WTC11 (cell line): ENCODE measurements at regions not wholly inside any gene's neighbourhood (a gene's known extent, or its start where the extent isn't known, plus 50 kb on each side); places are given as distances from the start of the nearest gene placed in this dataset.

Experiments
- ELF4 ChIP-seq: sonication (generic); formaldehyde crosslinking; IDR thresholded peaks from 2 replicates; pipeline ENCODE4 v1.8.1; 2022; ENCODE audit warnings: low read depth, mild to moderate bottlenecking, moderate library complexity, missing genetic modification reagents
- NFYB ChIP-seq: sonication (generic); formaldehyde crosslinking; conservative IDR thresholded peaks from 2 replicates; pipeline ENCODE4 v1.8.0; 2022; ENCODE audit warnings: low read depth, missing genetic modification reagents

DNA sequence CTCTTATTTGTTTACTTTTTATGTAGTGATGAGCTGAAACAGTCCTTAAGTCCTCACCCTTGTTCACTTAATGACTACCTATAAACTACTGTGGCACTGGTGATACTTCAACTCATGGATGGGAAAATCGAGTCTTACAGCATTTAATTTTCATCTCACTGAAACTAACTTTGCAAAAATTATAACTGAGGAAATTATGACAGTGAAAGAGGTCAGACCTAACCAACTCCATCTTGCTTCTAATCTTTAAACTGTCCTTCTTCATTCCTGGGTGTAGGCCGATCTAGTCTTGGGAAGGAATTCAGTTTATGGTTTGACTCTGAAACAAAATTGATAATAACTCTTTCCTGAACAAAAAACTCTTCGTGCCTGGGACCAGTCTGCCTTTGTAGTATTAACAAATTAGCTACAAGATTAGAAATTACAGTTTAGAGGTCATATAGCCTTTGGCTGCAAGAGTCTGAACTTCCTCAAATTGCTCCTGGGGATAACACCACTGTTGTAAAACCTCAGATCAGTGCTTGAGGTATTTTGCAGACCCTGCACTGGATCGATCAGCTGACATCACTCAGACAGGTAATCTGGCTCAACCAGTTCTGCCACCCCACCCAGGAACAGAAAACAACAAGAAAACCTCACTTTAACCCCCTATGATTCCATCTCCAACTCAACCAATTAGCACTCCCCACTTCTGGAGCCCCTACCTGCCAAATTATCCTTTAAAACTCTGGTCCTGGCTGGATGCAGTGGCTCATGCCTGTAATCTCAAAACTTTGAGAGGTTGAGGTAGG, 995.7 kb upstream of the PRKX start:
- TF ChIP-seq NFYB (CRISPR knock-in tag) (no peak), ELF4 (no peak)
